Mesenchymal stem cell (in vitro differentiated cells and primary cell): ENCODE measurements at regions not wholly inside any gene's neighbourhood (a gene's known extent, or its start where the extent isn't known, plus 50 kb on each side); places are given as distances from the start of the nearest gene placed in this dataset.

Experiments used
- DNase-seq: peaks from one replicate; pipeline ENCODE4 v3.0.0-alpha.2; 2013
- H2AFZ ChIP-seq: one replicate; pipeline ENCODE4 v1.6.1; 2013; ENCODE audit warnings: low read depth, mild to moderate bottlenecking, control low read depth, inconsistent platforms, low read length, moderate library complexity
- H2AK5ac ChIP-seq: 2 replicates; pipeline ENCODE4 v1.6.1; 2013; ENCODE audit warnings: low read length, moderate library complexity, mild to moderate bottlenecking, inconsistent platforms; ENCODE audit not compliant: severe bottlenecking
- H2BK120ac ChIP-seq: one replicate; pipeline ENCODE4 v1.6.1; 2013; ENCODE audit warnings: low read depth, mild to moderate bottlenecking, inconsistent platforms, low read length, moderate library complexity
- H2BK12ac ChIP-seq, 2 experiments: one replicate each; pipeline ENCODE4 v1.6.1; 2013; ENCODE audit warnings: inconsistent platforms in 2 of 2, low read length in 2 of 2, mild to moderate bottlenecking in 2 of 2, moderate library complexity in 2 of 2, control low read depth in 1 of 2
- H2BK15ac ChIP-seq: one replicate; pipeline ENCODE4 v1.6.1; 2013; ENCODE audit warnings: mild to moderate bottlenecking, low read depth, inconsistent platforms; ENCODE audit not compliant: poor library complexity, severe bottlenecking
- H2BK5ac ChIP-seq: 2 replicates; pipeline ENCODE4 v1.6.1; 2013; ENCODE audit warnings: low read depth, mild to moderate bottlenecking, low read length, control low read depth, inconsistent platforms; ENCODE audit not compliant: poor library complexity, severe bottlenecking
- H3K14ac ChIP-seq, 2 experiments: one replicate each; pipeline ENCODE4 v1.6.1; 2013; ENCODE audit warnings: inconsistent platforms in 2 of 2, low read length in 2 of 2, control low read depth in 1 of 2, mild to moderate bottlenecking in 1 of 2, moderate library complexity in 1 of 2
- H3K18ac ChIP-seq, 2 experiments: one replicate each; pipeline ENCODE4 v1.6.1; 2013; ENCODE audit warnings: inconsistent platforms in 2 of 2, low read length in 2 of 2, control low read depth in 1 of 2, low read depth in 1 of 2, mild to moderate bottlenecking in 1 of 2
- H3K23ac ChIP-seq, 2 experiments: one replicate each; pipeline ENCODE4 v1.6.1; 2013; ENCODE audit warnings: inconsistent platforms in 2 of 2, low read length in 2 of 2, mild to moderate bottlenecking in 2 of 2, moderate library complexity in 2 of 2, control low read depth in 1 of 2
- H3K27ac ChIP-seq: 2 replicates; pipeline ENCODE4 v1.5.1; 2013; ENCODE audit warnings: mild to moderate bottlenecking, moderate library complexity, low read length, control low read depth, inconsistent platforms; ENCODE audit not compliant: poor library complexity, severe bottlenecking
- H3K27me3 ChIP-seq, 2 experiments: 2 replicates each; pipeline versions ENCODE4 v1.6.1 to v1.7.0; 2013; ENCODE audit warnings: low read length in 2 of 2, mild to moderate bottlenecking in 2 of 2, moderate library complexity in 2 of 2, control low read depth in 1 of 2, inconsistent platforms in 1 of 2; ENCODE audit not compliant: control insufficient read depth in 1 of 2, insufficient read depth in 1 of 2
- H3K36me3 ChIP-seq, 2 experiments: 2 replicates each; pipeline versions ENCODE4 v1.6.1 to v1.7.0; 2013; ENCODE audit warnings: low read length in 2 of 2, control low read depth in 1 of 2, inconsistent platforms in 1 of 2, low read depth in 1 of 2, mild to moderate bottlenecking in 1 of 2; ENCODE audit not compliant: insufficient read depth in 2 of 2, control insufficient read depth in 1 of 2
- H3K4ac ChIP-seq, 2 experiments: one replicate each; pipeline ENCODE4 v1.6.1; 2013; ENCODE audit warnings: inconsistent platforms in 2 of 2, low read length in 2 of 2, mild to moderate bottlenecking in 2 of 2, moderate library complexity in 2 of 2, control low read depth in 1 of 2, low read depth in 1 of 2
- H3K4me1 ChIP-seq: 2 replicates; pipeline ENCODE4 v1.6.1; 2013; ENCODE audit warnings: low read depth, low read length, control low read depth; ENCODE audit not compliant: control insufficient read depth, insufficient read depth
- H3K4me2 ChIP-seq: 2 replicates; pipeline ENCODE4 v1.6.1; 2013; ENCODE audit warnings: low read length, mild to moderate bottlenecking, inconsistent platforms; ENCODE audit not compliant: poor library complexity, severe bottlenecking
- H3K4me3 ChIP-seq, 2 experiments: 2 replicates each; pipeline versions ENCODE4 v1.5.1 to v1.7.0; 2013; ENCODE audit warnings: low read length in 2 of 2, mild to moderate bottlenecking in 2 of 2, control low read depth in 1 of 2, low read depth in 1 of 2; ENCODE audit not compliant: insufficient read depth in 1 of 2
- H3K79me1 ChIP-seq: replicated peaks from 2 replicates; pipeline ENCODE4 v1.6.1; 2013; ENCODE audit warnings: mild to moderate bottlenecking, control low read depth, low read length, inconsistent platforms; ENCODE audit not compliant: poor library complexity, severe bottlenecking
- H3K9ac ChIP-seq: 2 replicates; pipeline ENCODE4 v1.7.0; 2013; ENCODE audit warnings: mild to moderate bottlenecking, low read length, moderate library complexity
- H3K9me3 ChIP-seq: 2 replicates; pipeline ENCODE4 v1.7.0; 2013; ENCODE audit warnings: mild to moderate bottlenecking, low read length; ENCODE audit not compliant: control insufficient read depth
- H4K8ac ChIP-seq: one replicate; pipeline ENCODE4 v1.6.1; 2013; ENCODE audit warnings: inconsistent platforms, mild to moderate bottlenecking, low read length, moderate library complexity
- H4K91ac ChIP-seq: one replicate; pipeline ENCODE4 v1.6.1; 2013; ENCODE audit warnings: mild to moderate bottlenecking, low read length, inconsistent platforms
- WGBS: methylation state at CpG from one replicate; pipeline ENCODE4 v1.1.7; 2013; ENCODE audit warnings: mixed read lengths; 5-methylcytosine and 5-hydroxymethylcytosine counted together

DNA sequence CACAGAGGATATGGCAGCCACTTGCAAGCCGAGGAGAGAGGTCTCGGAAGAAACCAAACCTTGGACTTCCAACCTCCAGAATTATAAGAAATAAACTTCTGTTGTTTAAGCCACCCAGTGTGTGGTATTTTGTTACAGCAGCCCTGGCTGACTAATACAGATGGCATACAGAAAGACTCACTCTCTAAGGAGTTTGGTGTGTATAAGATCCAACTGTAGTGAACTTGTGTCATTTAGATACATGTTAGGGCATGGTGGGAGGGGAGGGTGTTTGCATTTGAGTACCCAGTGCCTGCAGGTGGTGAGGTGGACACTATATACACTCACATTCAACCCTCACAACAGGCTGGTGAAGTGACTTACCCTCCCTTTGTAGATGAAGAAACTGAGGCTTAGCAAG is 233.2 kb upstream of the KLF3 start:
- Histone ChIP-seq H3K14ac (no peak overlapping the region), H3K79me1 (no peaks in the 10 kb centered on the region), H4K8ac (no peak overlapping the region), H3K9me3 (peaks cover 6% of the 10 kb centered on the region), H3K4ac (no peak overlapping the region), H2BK15ac (no peak overlapping the region), H3K4me3 (no peak overlapping the region), H2BK120ac (no peak overlapping the region), H3K4me1 (no peaks in the 10 kb centered on the region), H2AK5ac (no peak overlapping the region), H3K27me3 (peaks cover 0 to 3% of the 10 kb centered on the region in 2 experiments), H2BK12ac (no peak overlapping the region), H4K91ac (no peak overlapping the region), H3K4me2 (no peak overlapping the region), H2AFZ (no peak overlapping the region), H3K18ac (no peak overlapping the region), H2BK5ac (no peak overlapping the region), H3K23ac (no peak overlapping the region), H3K27ac (no peak overlapping the region), H3K36me3 (no peaks in the 10 kb centered on the region), H3K9ac (no peak overlapping the region)
- no peak for DNase-seq
- WGBS: 100% methylated on average over 1 of the region's 2 CpGs

DNA sequence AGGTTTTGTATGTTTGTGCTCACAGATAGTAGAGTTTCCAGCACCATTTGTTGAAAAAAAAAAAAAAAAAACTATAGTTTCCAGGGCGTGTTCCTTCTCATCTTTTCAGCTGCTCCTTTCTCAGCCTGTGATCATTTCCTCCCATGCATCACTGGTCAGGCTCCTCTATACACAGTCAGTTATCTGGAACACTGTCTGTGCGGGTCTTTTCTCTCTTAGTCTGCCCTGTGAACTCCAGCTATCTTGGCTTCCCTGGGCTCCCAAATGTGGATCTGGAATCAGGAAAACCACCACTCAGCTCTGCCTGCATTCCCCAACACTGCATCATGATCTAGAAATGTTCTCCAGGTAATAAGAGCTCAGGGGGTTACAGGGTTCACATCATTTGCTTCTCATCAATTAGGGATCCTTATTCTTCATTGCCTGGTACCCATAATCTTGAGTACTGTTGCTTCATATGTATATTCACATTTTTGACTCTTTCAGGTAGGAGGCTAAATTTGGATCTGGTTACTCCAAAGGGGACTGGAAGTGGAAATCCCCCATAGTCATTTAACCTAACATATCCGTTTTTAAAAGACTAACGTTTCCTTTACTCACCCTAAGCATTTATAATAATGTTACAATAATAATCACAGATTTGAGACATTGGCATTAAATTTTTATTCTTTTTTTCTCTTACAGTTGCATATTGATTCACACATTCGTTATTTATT is 221.8 kb upstream of the KLF3 start:
- H3K4me3 ChIP-seq: no peak overlapping the region
- DNase-seq: no peak
- H2BK120ac ChIP-seq: no peak overlapping the region
- H3K14ac ChIP-seq: no peak overlapping the region
- H2BK5ac ChIP-seq: no peak overlapping the region
- H4K8ac ChIP-seq: no peak overlapping the region
- no peak overlapping the region for H3K9ac ChIP-seq
- WGBS: 81% methylated on average over 2 of the region's 5 CpGs
- H2AK5ac ChIP-seq: no peak overlapping the region
- peaks cover 13% of the 10 kb centered on the region for H3K9me3 ChIP-seq
- no peak overlapping the region for H2AFZ ChIP-seq
- no peaks in the 10 kb centered on the region for H3K79me1 ChIP-seq
- H4K91ac ChIP-seq: no peak overlapping the region
- no peak overlapping the region for H3K23ac ChIP-seq
- no peaks in the 10 kb centered on the region for H3K27me3 ChIP-seq
- H3K27ac ChIP-seq: no peak overlapping the region
- no peaks in the 10 kb centered on the region for H3K36me3 ChIP-seq
- H3K4me1 ChIP-seq: no peaks in the 10 kb centered on the region
- H3K4me2 ChIP-seq: no peak overlapping the region
- H3K4ac ChIP-seq: no peak overlapping the region
- H2BK15ac ChIP-seq: no peak overlapping the region
- no peak overlapping the region for H3K18ac ChIP-seq
- no peak overlapping the region for H2BK12ac ChIP-seq

DNA sequence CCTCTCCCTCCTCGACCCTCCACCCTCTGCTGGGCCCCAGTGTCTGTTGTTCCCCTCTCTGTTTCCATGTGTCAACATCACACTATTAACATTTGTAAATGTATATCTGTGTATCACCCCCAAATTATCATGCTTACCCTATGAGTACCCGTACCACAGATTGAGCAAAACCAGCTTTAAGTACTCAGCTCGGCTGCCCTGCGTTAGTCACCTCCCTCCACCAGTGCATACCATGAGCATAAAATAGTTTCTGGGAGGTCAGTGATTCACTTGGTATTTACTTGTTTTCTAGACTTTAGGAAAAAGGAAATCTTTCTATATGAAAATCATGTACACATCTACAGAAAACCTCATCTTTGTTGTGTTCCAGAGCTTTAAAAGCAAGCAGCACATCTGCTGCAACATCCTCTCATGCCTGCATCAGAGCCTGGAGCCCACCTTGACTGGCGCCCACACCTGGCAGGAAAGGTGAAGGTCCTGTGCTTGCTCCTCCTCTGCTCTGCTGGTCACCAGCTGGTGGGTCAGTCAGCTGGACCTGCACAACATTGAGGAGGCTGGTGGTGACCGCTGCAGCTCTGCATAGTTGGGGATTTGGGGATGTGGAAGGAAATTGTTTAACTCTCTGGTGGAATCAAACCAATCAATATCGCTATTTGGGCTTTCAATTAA is 214.4 kb upstream of the KLF3 start:
- Histone ChIP-seq H3K9ac (no peak overlapping the region), H3K79me1 (no peaks in the 10 kb centered on the region), H4K8ac (no peak overlapping the region), H2AFZ (no peak overlapping the region), H3K4me2 (no peak overlapping the region), H3K27me3 (peaks cover 0 to 3% of the 10 kb centered on the region in 2 experiments), H4K91ac (no peak overlapping the region), H2BK12ac (no peak overlapping the region), H3K4me3 (no peak overlapping the region), H3K18ac (no peak overlapping the region), H2BK15ac (no peak overlapping the region), H3K27ac (no peak overlapping the region), H2BK5ac (no peak overlapping the region), H3K36me3 (no peaks in the 10 kb centered on the region), H2BK120ac (no peak overlapping the region), H3K23ac (no peak overlapping the region), H3K4me1 (peaks cover 2% of the 10 kb centered on the region), H2AK5ac (no peak overlapping the region), H3K14ac (no peak overlapping the region), H3K9me3 (no peaks in the 10 kb centered on the region), H3K4ac (no peak overlapping the region)
- WGBS: 92% methylated on average over 3 of the region's 7 CpGs
- no peak for DNase-seq

DNA sequence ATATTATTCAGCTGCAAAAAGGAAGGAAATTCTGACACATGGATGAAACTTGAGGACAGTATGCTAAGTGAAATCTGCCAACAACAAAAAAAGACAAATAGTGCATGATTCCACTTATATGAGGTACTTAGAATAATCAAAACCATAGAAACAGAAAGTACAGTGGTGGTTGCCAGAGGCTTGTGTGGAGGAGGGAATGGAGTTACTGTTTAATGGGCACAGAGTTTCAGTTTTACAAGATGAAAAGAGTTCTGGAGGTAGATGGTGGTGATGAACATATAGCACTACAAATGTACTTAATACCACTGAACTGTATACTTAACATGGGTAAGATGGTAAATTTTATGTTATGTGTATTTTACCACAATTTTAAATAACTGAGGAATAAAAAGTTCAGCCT is 212.0 kb upstream of the KLF3 start:
- Histone ChIP-seq H3K23ac (no peak overlapping the region), H4K8ac (no peak overlapping the region), H3K4me1 (peaks cover 2% of the 10 kb centered on the region), H4K91ac (no peak overlapping the region), H2BK12ac (no peak overlapping the region), H2AK5ac (no peak overlapping the region), H2BK5ac (no peak overlapping the region), H3K36me3 (no peaks in the 10 kb centered on the region), H3K9ac (no peak overlapping the region), H2BK15ac (no peak overlapping the region), H3K79me1 (no peaks in the 10 kb centered on the region), H2AFZ (no peak overlapping the region), H3K4ac (no peak overlapping the region), H3K9me3 (no peaks in the 10 kb centered on the region), H2BK120ac (no peak overlapping the region), H3K4me2 (no peak overlapping the region), H3K4me3 (no peak overlapping the region), H3K14ac (no peak overlapping the region), H3K27me3 (peaks cover 0 to 18% of the 10 kb centered on the region in 2 experiments), H3K27ac (no peak overlapping the region), H3K18ac (no peak overlapping the region)
- DNase-seq: no peak
